HepG2 (cell line): ENCODE measurements at regions not wholly inside any gene's neighbourhood (a gene's known extent, or its start where the extent isn't known, plus 50 kb on each side); places are given as distances from the start of the nearest gene placed in this dataset.

ENCODE experiments used
- ATAC-seq: fragments of 200-7000 bp; cut with Tn5 transposase; 3 replicates; pipeline ENCODE4 v1.9.1; 2020; ENCODE audit warnings: mild to moderate bottlenecking, moderate library complexity
- BruUV-seq: library from RNA; stranded (reverse); fragments of 400-500 nt; replicated peaks from 2 replicates; lab custom pipeline; 2021; lab: Mats Ljungman, UMichigan
- CTCF ChIA-PET: fragments of 300-600 bp; formaldehyde crosslinking; extraction: SDS; loops from one replicate; lab custom pipeline; 2021; ENCODE audit warnings: low total read pairs, inconsistent platforms, low intra/inter-chr PET ratio; lab: Yijun Ruan, JAX
- POLR2A ChIA-PET: fragments of 350-600 bp; sonication (Branson Sonifier 250); formaldehyde crosslinking; loops from one replicate; lab custom pipeline; 2020; ENCODE audit warnings: antibody characterized with exemption, inconsistent platforms; lab: Yijun Ruan, JAX
- DNase-seq: peaks from one replicate; pipeline ENCODE4 v3.0.0-alpha.2; 2015; ENCODE audit warnings: low spot score
- FAIRE-seq: peaks from 3 replicates; lab custom pipeline; 2011; peaks lifted over from hg19 to GRCh38; lab: Jason Lieb, UNC
- H2AFZ ChIP-seq: one replicate; pipeline ENCODE4 v1.6.1; 2011; ENCODE audit warnings: low read length, inconsistent platforms
- H3K27ac ChIP-seq: fragments of 300-600 bp; 3 replicates; pipeline ENCODE4 v1.8.0; 2011; ENCODE audit warnings: mixed run types, mild to moderate bottlenecking, mixed read lengths, low read length, inconsistent platforms; ENCODE audit not compliant: insufficient read depth; ENCODE audit errors: extremely low read length
- H3K27me3 ChIP-seq, 2 experiments: fragments of 200-600 bp in 1 of 2; 2 replicates in 1 of 2; 3 replicates in 1 of 2; pipeline versions ENCODE4 v1.6.0 to v1.8.0; 2011; ENCODE audit warnings: low read length in 2 of 2, mild to moderate bottlenecking in 2 of 2, moderate library complexity in 2 of 2, inconsistent platforms in 1 of 2; ENCODE audit not compliant: insufficient read depth in 2 of 2, control insufficient read depth in 1 of 2
- H3K36me3 ChIP-seq, 2 experiments: fragments of 200-600 bp in 1 of 2; replicated peaks in 1 of 2; 2 replicates in 1 of 2; 3 replicates in 1 of 2; pipeline versions ENCODE4 v1.5.1 to v1.8.0; 2011; ENCODE audit warnings: low read length in 2 of 2, inconsistent platforms in 1 of 2; ENCODE audit not compliant: insufficient read depth in 2 of 2, control insufficient read depth in 1 of 2
- H3K4me1 ChIP-seq: 2 replicates; pipeline ENCODE4 v1.5.1; 2012; ENCODE audit warnings: low read length, inconsistent platforms; ENCODE audit not compliant: insufficient read depth
- H3K4me2 ChIP-seq: 2 replicates; pipeline ENCODE4 v1.6.0; 2011; ENCODE audit warnings: low read depth, low read length, inconsistent platforms
- H3K4me3 ChIP-seq, 3 experiments: fragments of 200-600 bp in 1 of 3; sonication (generic), shearing (Covaris generic) in 1 of 3; replicated peaks in 1 of 3; 2 replicates each; pipeline ENCODE4 v1.5.1; 2011 to 2016; ENCODE audit warnings: low read length in 3 of 3, inconsistent platforms in 2 of 3, low read depth in 2 of 3, mild to moderate bottlenecking in 2 of 3, control low read depth in 1 of 3, mixed read lengths in 1 of 3; ENCODE audit not compliant: insufficient read depth in 1 of 3
- H3K79me2 ChIP-seq: one replicate; pipeline ENCODE4 v1.6.1; 2011; ENCODE audit warnings: low read length, inconsistent platforms; ENCODE audit not compliant: insufficient read depth
- H3K9ac ChIP-seq: 2 replicates; pipeline ENCODE4 v1.6.0; 2011; ENCODE audit warnings: mild to moderate bottlenecking, low read depth, low read length, inconsistent platforms; ENCODE audit not compliant: insufficient read depth
- H3K9me3 ChIP-seq: 2 replicates; pipeline ENCODE4 v1.5.1; 2012; ENCODE audit warnings: mild to moderate bottlenecking, low read length
- H4K20me1 ChIP-seq: 2 replicates; pipeline ENCODE4 v1.6.0; 2011; ENCODE audit warnings: inconsistent platforms, mild to moderate bottlenecking, low read length, moderate library complexity; ENCODE audit not compliant: insufficient read depth
- CENPT ChIP-seq: sonication (generic); formaldehyde crosslinking; IDR thresholded peaks from 2 replicates; pipeline ENCODE4 v1.8.0; 2022; ENCODE audit warnings: low read depth, mild to moderate bottlenecking, moderate library complexity, missing genetic modification reagents
- EED ChIP-seq: sonication (generic); formaldehyde crosslinking; IDR thresholded peaks from 2 replicates; pipeline ENCODE4 v1.5.0; 2020; ENCODE audit warnings: mild to moderate bottlenecking, missing genetic modification reagents
- HDAC1 ChIP-seq: sonication (generic); formaldehyde crosslinking; IDR thresholded peaks from 2 replicates; pipeline ENCODE4 v1.5.1; 2020; ENCODE audit warnings: mild to moderate bottlenecking, missing genetic modification reagents
- KDM2A ChIP-seq: sonication (generic); formaldehyde crosslinking; IDR thresholded peaks from 2 replicates; pipeline ENCODE4 v1.4.0; 2020; ENCODE audit warnings: low read depth, missing genetic modification reagents, borderline replicate concordance
- KDM6A ChIP-seq: IDR thresholded peaks from 2 replicates; pipeline ENCODE4 v1.6.1; 2016; ENCODE audit warnings: low read depth
- PHF5A ChIP-seq: IDR thresholded peaks from one replicate; pipeline ENCODE4 v1.6.1; 2018; ENCODE audit warnings: low read depth, missing genetic modification reagents; ENCODE audit not compliant: unreplicated experiment
- REL ChIP-seq: sonication (generic); formaldehyde crosslinking; conservative IDR thresholded peaks from 2 replicates; pipeline ENCODE4 v1.8.0; 2022; ENCODE audit warnings: mild to moderate bottlenecking, missing genetic modification reagents, moderate library complexity
- TCF7L2 ChIP-seq: IDR thresholded peaks from 2 replicates; pipeline ENCODE4 v1.6.1; 2011; ENCODE audit warnings: mild to moderate bottlenecking, low read depth, low read length, moderate library complexity
- ZFAT ChIP-seq: sonication (generic); formaldehyde crosslinking; conservative IDR thresholded peaks from 2 replicates; pipeline ENCODE4 v1.8.1; 2023; ENCODE audit warnings: missing genetic modification reagents, inconsistent platforms
- ZNF333 ChIP-seq: sonication (generic); formaldehyde crosslinking; IDR thresholded peaks from 2 replicates; pipeline ENCODE4 v1.4.0; 2020; ENCODE audit warnings: mild to moderate bottlenecking, missing genetic modification reagents, borderline replicate concordance
- ZNF484 ChIP-seq: sonication (generic); formaldehyde crosslinking; IDR thresholded peaks from 2 replicates; pipeline ENCODE4 v1.5.1; 2020; ENCODE audit warnings: mild to moderate bottlenecking, low read depth, missing genetic modification reagents, borderline replicate concordance
- ZNF558 ChIP-seq: sonication (generic); formaldehyde crosslinking; IDR thresholded peaks from 2 replicates; pipeline ENCODE4 v1.9.0; 2022; ENCODE audit warnings: mild to moderate bottlenecking, missing genetic modification reagents, borderline replicate concordance
- ZSCAN21 ChIP-seq: sonication (generic); formaldehyde crosslinking; IDR thresholded peaks from 2 replicates; pipeline ENCODE4 v1.8.0; 2022; ENCODE audit warnings: mild to moderate bottlenecking, missing genetic modification reagents, moderate library complexity, borderline replicate concordance
- ZZZ3 ChIP-seq: sonication (generic); formaldehyde crosslinking; IDR thresholded peaks from 2 replicates; pipeline ENCODE4 v1.4.0; 2020; ENCODE audit warnings: missing genetic modification reagents, mild to moderate bottlenecking, borderline replicate concordance
- WGBS: methylation state at CpG from one replicate; pipeline ENCODE4 v1.1.6; 2017; ENCODE audit warnings: low lambda C conversion rate; 5-methylcytosine and 5-hydroxymethylcytosine counted together
- in situ Hi-C: cut with HindIII; loops from 2 replicates; pipeline ENCODE4 v1.10.0; 2017; ENCODE audit warnings: low pct_unique_long_range_greater_than_20kb; ENCODE audit not compliant: extremely low pct_ligation_motif_present
- intact Hi-C: fragments of 100-400 bp; cut with micrococcal nuclease; formaldehyde crosslinking; loops from one replicate; pipeline ENCODE4 v1.10.0; 2022; ENCODE audit not compliant: unreplicated experiment
- TF ChIP-seq, protein P1 (sequence below): sonication (generic); formaldehyde crosslinking; IDR thresholded peaks from 2 replicates; pipeline ENCODE4 v1.8.0; 2022; ENCODE audit warnings: missing genetic modification reagents, mild to moderate bottlenecking, borderline replicate concordance
- TF ChIP-seq, protein P2 (sequence below): sonication (generic); formaldehyde crosslinking; IDR thresholded peaks from 2 replicates; pipeline ENCODE4 v1.5.0; 2020; ENCODE audit warnings: missing genetic modification reagents
- TF ChIP-seq, protein P3 (sequence below): sonication (generic); IDR thresholded peaks from 2 replicates; pipeline ENCODE4 v1.6.1; 2016; ENCODE audit warnings: low read depth, borderline replicate concordance
- TF ChIP-seq, protein P4 (sequence below): sonication (generic); formaldehyde crosslinking; IDR thresholded peaks from 2 replicates; pipeline ENCODE4 v1.8.0; 2022; ENCODE audit warnings: mild to moderate bottlenecking, missing genetic modification reagents; ENCODE audit not compliant: insufficient replicate concordance

DNA sequence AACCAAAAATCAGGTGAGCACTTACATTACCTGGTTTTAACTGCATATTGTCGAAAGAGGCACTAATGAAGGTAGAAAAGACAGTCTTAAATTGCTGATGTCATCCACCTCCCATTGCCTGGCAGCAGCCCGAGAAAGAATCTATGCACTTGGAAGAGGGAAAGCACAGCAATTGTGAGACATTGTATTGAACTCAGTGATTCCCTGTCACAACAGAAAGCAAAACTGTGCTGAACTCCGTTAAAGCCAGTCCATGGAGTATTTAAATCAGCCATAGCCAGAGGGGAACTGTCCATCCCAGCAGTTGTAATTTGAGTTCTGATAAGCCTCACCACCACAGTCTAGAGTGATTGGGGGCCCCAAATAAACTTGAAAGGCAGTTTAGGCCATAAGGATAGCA lies 466.6 kb upstream of the PCDH9 start:
- FAIRE-seq (no peak), ATAC-seq (no peak), DNase-seq (no peak)
- no peak overlapping the region for H3K4me2 ChIP-seq
- 0% methylated on average over 3 of the region's 3 CpGs for WGBS
- H3K36me3 ChIP-seq = no peaks in the 10 kb centered on the region
- in situ Hi-C loops = no loop called here
- ChIA-PET CTCF (no interaction called here), POLR2A (no interaction called here)
- no peak overlapping the region for H2AFZ ChIP-seq
- intact Hi-C loops = no loop called here
- no peaks in the 10 kb centered on the region for H3K27me3 ChIP-seq
- peaks cover 5% of the 10 kb centered on the region; the same call in 1 of the 2 replicates for H3K9me3 ChIP-seq
- no peak overlapping the region for H3K4me3 ChIP-seq
- H3K4me1 ChIP-seq = no peaks in the 10 kb centered on the region
- TF ChIP-seq ZFAT (CRISPR knock-in tag) (no peak), KDM2A (no peak), KDM6A (no peak), HDAC1 (CRISPR knock-in tag) (no peak), ZNF484 (no peak), REL (no peak), ZZZ3 (CRISPR knock-in tag) (no peak), CENPT (no peak), PHF5A (CRISPR knock-in tag) (no peak), EED (CRISPR knock-in tag) (no peak), ZNF333 (CRISPR knock-in tag) (no peak), ZSCAN21 (CRISPR knock-in tag) (no peak), ZNF558 (CRISPR knock-in tag) (no peak), TCF7L2 (no peak)
- TF ChIP-seq, protein P1, sequence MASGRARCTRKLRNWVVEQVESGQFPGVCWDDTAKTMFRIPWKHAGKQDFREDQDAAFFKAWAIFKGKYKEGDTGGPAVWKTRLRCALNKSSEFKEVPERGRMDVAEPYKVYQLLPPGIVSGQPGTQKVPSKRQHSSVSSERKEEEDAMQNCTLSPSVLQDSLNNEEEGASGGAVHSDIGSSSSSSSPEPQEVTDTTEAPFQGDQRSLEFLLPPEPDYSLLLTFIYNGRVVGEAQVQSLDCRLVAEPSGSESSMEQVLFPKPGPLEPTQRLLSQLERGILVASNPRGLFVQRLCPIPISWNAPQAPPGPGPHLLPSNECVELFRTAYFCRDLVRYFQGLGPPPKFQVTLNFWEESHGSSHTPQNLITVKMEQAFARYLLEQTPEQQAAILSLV = no peak
- TF ChIP-seq, protein P2, sequence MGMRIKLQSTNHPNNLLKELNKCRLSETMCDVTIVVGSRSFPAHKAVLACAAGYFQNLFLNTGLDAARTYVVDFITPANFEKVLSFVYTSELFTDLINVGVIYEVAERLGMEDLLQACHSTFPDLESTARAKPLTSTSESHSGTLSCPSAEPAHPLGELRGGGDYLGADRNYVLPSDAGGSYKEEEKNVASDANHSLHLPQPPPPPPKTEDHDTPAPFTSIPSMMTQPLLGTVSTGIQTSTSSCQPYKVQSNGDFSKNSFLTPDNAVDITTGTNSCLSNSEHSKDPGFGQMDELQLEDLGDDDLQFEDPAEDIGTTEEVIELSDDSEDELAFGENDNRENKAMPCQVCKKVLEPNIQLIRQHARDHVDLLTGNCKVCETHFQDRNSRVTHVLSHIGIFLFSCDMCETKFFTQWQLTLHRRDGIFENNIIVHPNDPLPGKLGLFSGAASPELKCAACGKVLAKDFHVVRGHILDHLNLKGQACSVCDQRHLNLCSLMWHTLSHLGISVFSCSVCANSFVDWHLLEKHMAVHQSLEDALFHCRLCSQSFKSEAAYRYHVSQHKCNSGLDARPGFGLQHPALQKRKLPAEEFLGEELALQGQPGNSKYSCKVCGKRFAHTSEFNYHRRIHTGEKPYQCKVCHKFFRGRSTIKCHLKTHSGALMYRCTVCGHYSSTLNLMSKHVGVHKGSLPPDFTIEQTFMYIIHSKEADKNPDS (CRISPR knock-in tag) = no peak
- TF ChIP-seq, protein P3, sequence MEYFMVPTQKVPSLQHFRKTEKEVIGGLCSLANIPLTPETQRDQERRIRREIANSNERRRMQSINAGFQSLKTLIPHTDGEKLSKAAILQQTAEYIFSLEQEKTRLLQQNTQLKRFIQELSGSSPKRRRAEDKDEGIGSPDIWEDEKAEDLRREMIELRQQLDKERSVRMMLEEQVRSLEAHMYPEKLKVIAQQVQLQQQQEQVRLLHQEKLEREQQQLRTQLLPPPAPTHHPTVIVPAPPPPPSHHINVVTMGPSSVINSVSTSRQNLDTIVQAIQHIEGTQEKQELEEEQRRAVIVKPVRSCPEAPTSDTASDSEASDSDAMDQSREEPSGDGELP = no peak
- TF ChIP-seq, protein P4, sequence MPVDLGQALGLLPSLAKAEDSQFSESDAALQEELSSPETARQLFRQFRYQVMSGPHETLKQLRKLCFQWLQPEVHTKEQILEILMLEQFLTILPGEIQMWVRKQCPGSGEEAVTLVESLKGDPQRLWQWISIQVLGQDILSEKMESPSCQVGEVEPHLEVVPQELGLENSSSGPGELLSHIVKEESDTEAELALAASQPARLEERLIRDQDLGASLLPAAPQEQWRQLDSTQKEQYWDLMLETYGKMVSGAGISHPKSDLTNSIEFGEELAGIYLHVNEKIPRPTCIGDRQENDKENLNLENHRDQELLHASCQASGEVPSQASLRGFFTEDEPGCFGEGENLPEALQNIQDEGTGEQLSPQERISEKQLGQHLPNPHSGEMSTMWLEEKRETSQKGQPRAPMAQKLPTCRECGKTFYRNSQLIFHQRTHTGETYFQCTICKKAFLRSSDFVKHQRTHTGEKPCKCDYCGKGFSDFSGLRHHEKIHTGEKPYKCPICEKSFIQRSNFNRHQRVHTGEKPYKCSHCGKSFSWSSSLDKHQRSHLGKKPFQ (CRISPR knock-in tag) = no peak
- BruUV-seq = no TSS peak
- no peak overlapping the region for H3K27ac ChIP-seq
- H3K9ac ChIP-seq = no peak overlapping the region
- no peaks in the 10 kb centered on the region for H3K79me2 ChIP-seq
- no peaks in the 10 kb centered on the region for H4K20me1 ChIP-seq
